IMR-90 (cell line): ENCODE measurements at regions not wholly inside any gene's neighbourhood (a gene's known extent, or its start where the extent isn't known, plus 50 kb on each side); places are given as distances from the start of the nearest gene placed in this dataset.

Experiments
- ATAC-seq: fragments of 200-7000 bp; cut with Tn5 transposase; 2 replicates; pipeline ENCODE4 v1.9.1; 2020; ENCODE audit warnings: low read depth, mild to moderate bottlenecking, moderate library complexity
- BruUV-seq: library from RNA; stranded (reverse); fragments of 400-500 nt; replicated peaks from 2 replicates; lab custom pipeline; 2021; lab: Mats Ljungman, UMichigan
- CTCF ChIA-PET: fragments of 300-600 bp; formaldehyde crosslinking; extraction: SDS; loops from one replicate; lab custom pipeline; 2021; ENCODE audit warnings: antibody characterized with exemption; lab: Yijun Ruan, JAX
- POLR2A ChIA-PET: fragments of 300-600 bp; sonication (Branson Sonifier 250); formaldehyde crosslinking; loops from one replicate; lab custom pipeline; 2022; ENCODE audit warnings: antibody characterized with exemption; ENCODE audit not compliant: unreplicated experiment; lab: Charles Lee
- DNase-seq: peaks from one replicate; pipeline ENCODE4 v3.0.0; 2013
- H2AFZ ChIP-seq: replicated peaks from 2 replicates; pipeline ENCODE3; 2013; ENCODE audit warnings: low read length, mild to moderate bottlenecking; ENCODE audit not compliant: poor library complexity
- H2AK5ac ChIP-seq: 2 replicates; pipeline ENCODE4 v1.6.1; 2013; ENCODE audit warnings: low read depth, low read length, inconsistent platforms
- H2AK9ac ChIP-seq: replicated peaks from 2 replicates; pipeline ENCODE3; 2013; ENCODE audit warnings: mild to moderate bottlenecking, low read depth, low read length, moderate library complexity; ENCODE audit not compliant: poor library complexity
- H2BK120ac ChIP-seq: 2 replicates; pipeline ENCODE4 v1.6.1; 2013; ENCODE audit warnings: low read depth, low read length, inconsistent platforms
- H2BK15ac ChIP-seq: 3 replicates; pipeline ENCODE4 v1.6.1; 2013; ENCODE audit warnings: low read depth, low read length, inconsistent platforms
- H2BK20ac ChIP-seq: 2 replicates; pipeline ENCODE4 v1.6.1; 2013; ENCODE audit warnings: low read depth, mild to moderate bottlenecking, inconsistent platforms, low read length, moderate library complexity
- H2BK5ac ChIP-seq: 2 replicates; pipeline ENCODE4 v1.6.1; 2013; ENCODE audit warnings: mild to moderate bottlenecking, low read depth, low read length, inconsistent platforms; ENCODE audit not compliant: poor library complexity, severe bottlenecking
- H3K14ac ChIP-seq: replicated peaks from 2 replicates; pipeline ENCODE4 v1.6.1; 2013; ENCODE audit warnings: low read depth, low read length, inconsistent platforms
- H3K18ac ChIP-seq: 2 replicates; pipeline ENCODE4 v1.6.1; 2013; ENCODE audit warnings: low read depth, low read length, control low read depth
- H3K23ac ChIP-seq: 2 replicates; pipeline ENCODE4 v1.6.1; 2013; ENCODE audit warnings: low read depth, low read length, inconsistent platforms
- H3K27ac ChIP-seq: 2 replicates; pipeline ENCODE4 v1.5.1; 2013; ENCODE audit warnings: mild to moderate bottlenecking, control low read depth, low read length; ENCODE audit not compliant: insufficient read depth
- H3K27me3 ChIP-seq: 2 replicates; pipeline ENCODE4 v1.6.1; 2013; ENCODE audit warnings: low read length; ENCODE audit not compliant: control insufficient read depth, insufficient read depth
- H3K36me3 ChIP-seq: 2 replicates; pipeline ENCODE4 v1.6.1; 2013; ENCODE audit warnings: low read length, mixed read lengths; ENCODE audit not compliant: control insufficient read depth, insufficient read depth
- H3K4ac ChIP-seq: 2 replicates; pipeline ENCODE4 v1.6.1; 2013; ENCODE audit warnings: low read depth, low read length, inconsistent platforms
- H3K4me1 ChIP-seq: 2 replicates; pipeline ENCODE4 v1.6.1; 2013; ENCODE audit warnings: low read length, mixed read lengths; ENCODE audit not compliant: control insufficient read depth, insufficient read depth
- H3K4me2 ChIP-seq: 2 replicates; pipeline ENCODE4 v1.6.1; 2013; ENCODE audit warnings: low read depth, mild to moderate bottlenecking, control low read depth, low read length, moderate library complexity
- H3K4me3 ChIP-seq: 2 replicates; pipeline ENCODE4 v1.5.1; 2013; ENCODE audit warnings: low read depth, mild to moderate bottlenecking, control low read depth, low read length, moderate library complexity; ENCODE audit not compliant: insufficient read depth
- H3K56ac ChIP-seq: 2 replicates; pipeline ENCODE4 v1.6.1; 2013; ENCODE audit warnings: low read length, inconsistent platforms; ENCODE audit not compliant: insufficient read depth; ENCODE audit errors: extremely low read depth
- H3K79me1 ChIP-seq, 2 experiments: 2 replicates each; pipeline ENCODE4 v1.6.1; 2013; ENCODE audit warnings: low read length in 2 of 2, inconsistent platforms in 1 of 2, low read depth in 1 of 2
- H3K9ac ChIP-seq: 2 replicates; pipeline ENCODE4 v1.6.1; 2013; ENCODE audit warnings: low read depth, low read length, control low read depth
- H3K9me1 ChIP-seq: 2 replicates; pipeline ENCODE4 v1.6.1; 2013; ENCODE audit warnings: low read length, inconsistent platforms; ENCODE audit not compliant: insufficient read depth
- H3K9me3 ChIP-seq: 2 replicates; pipeline ENCODE4 v1.6.1; 2013; ENCODE audit warnings: low read length; ENCODE audit not compliant: control insufficient read depth, insufficient read depth
- H4K20me1 ChIP-seq: 2 replicates; pipeline ENCODE4 v1.6.1; 2013; ENCODE audit warnings: low read length, inconsistent platforms; ENCODE audit not compliant: insufficient read depth
- H4K5ac ChIP-seq: 2 replicates; pipeline ENCODE4 v1.6.1; 2013; ENCODE audit warnings: mild to moderate bottlenecking, low read depth, low read length, control low read depth
- H4K8ac ChIP-seq, 2 experiments: 2 replicates each; pipeline ENCODE4 v1.6.1; 2013; ENCODE audit warnings: low read depth in 2 of 2, low read length in 2 of 2, control low read depth in 1 of 2, inconsistent platforms in 1 of 2
- H4K91ac ChIP-seq: 2 replicates; pipeline ENCODE4 v1.6.1; 2013; ENCODE audit warnings: low read depth, low read length, inconsistent platforms; ENCODE audit not compliant: insufficient read depth
- CEBPB ChIP-seq: IDR thresholded peaks from 2 replicates; pipeline ENCODE4 v1.6.1; 2012; ENCODE audit warnings: low read depth, low read length, improper control_type of control experiment
- CHD1 ChIP-seq: IDR thresholded peaks from 2 replicates; pipeline ENCODE4 v1.6.1; 2012; ENCODE audit warnings: low read depth, low read length, improper control_type of control experiment
- FOS ChIP-seq: fragments of 150-350 bp; IDR thresholded peaks from 2 replicates; pipeline ENCODE4 v1.6.1; 2016; ENCODE audit warnings: low read depth, low read length
- MXI1 ChIP-seq: IDR thresholded peaks from 2 replicates; pipeline ENCODE4 v1.6.1; 2012; ENCODE audit warnings: low read depth, mild to moderate bottlenecking, low read length, moderate library complexity, borderline replicate concordance
- POLR2A ChIP-seq: IDR thresholded peaks from 2 replicates; pipeline ENCODE4 v1.6.1; 2012; ENCODE audit warnings: mild to moderate bottlenecking, low read depth, low read length
- RCOR1 ChIP-seq: IDR thresholded peaks from 2 replicates; pipeline ENCODE4 v1.6.1; 2012; ENCODE audit warnings: mild to moderate bottlenecking, low read length, improper control_type of control experiment; ENCODE audit not compliant: insufficient replicate concordance
- RFX5 ChIP-seq: IDR thresholded peaks from 2 replicates; pipeline ENCODE4 v1.8.0; 2012; ENCODE audit warnings: low read depth, mild to moderate bottlenecking, low read length, moderate library complexity
- SMC3 ChIP-seq: fragments of 150-350 bp; IDR thresholded peaks from 2 replicates; pipeline ENCODE4 v1.6.1; 2016; ENCODE audit warnings: low read depth, mild to moderate bottlenecking, antibody characterized with exemption, low read length, moderate library complexity
- WGBS, 2 experiments: methylation state at CpG; one replicate each; pipeline versions ENCODE4 v1.1.5 to v1.1.7; 2013; ENCODE audit warnings: missing lambda C conversion rate in 2 of 2; ENCODE audit not compliant: insufficient read length in 1 of 2; ENCODE audit errors: extremely low coverage in 2 of 2; 5-methylcytosine and 5-hydroxymethylcytosine counted together
- dilution Hi-C: fragments of 300-500 bp; cut with HindIII; formaldehyde crosslinking; loops from one replicate; pipeline ENCODE4 v1.14.3; 2018; ENCODE audit warnings: low sequenced_read_pairs; ENCODE audit not compliant: unreplicated experiment
- in situ Hi-C: fragments of 300-500 bp; cut with MboI; formaldehyde crosslinking; loops from 3 replicates; pipeline ENCODE4 v1.14.3; 2019; ENCODE audit warnings: low sequenced_read_pairs, inconsistent platforms, mixed read lengths
- intact Hi-C: fragments of 100-400 bp; cut with micrococcal nuclease; formaldehyde crosslinking; loops from 2 replicates; pipeline ENCODE4 v1.10.0; 2022
- TF ChIP-seq, protein P1 (sequence below): conservative IDR thresholded peaks from 2 replicates; pipeline ENCODE4 v1.5.1; 2012; ENCODE audit warnings: mild to moderate bottlenecking, low read depth, low read length, improper control_type of control experiment
- TF ChIP-seq, protein P2 (sequence below): fragments of 150-350 bp; IDR thresholded peaks from 2 replicates; pipeline ENCODE4 v1.6.1; 2016; ENCODE audit warnings: low read depth, mild to moderate bottlenecking, low read length, moderate library complexity, borderline replicate concordance

- no peaks in the 10 kb centered on the region for H3K9me3 ChIP-seq
- H3K79me1 ChIP-seq, result no peaks in the 10 kb centered on the region
- no peak overlapping the region for H3K4ac ChIP-seq
- H3K14ac ChIP-seq, result no peak overlapping the region
- no peak overlapping the region for H2AFZ ChIP-seq
- no peak overlapping the region for H4K91ac ChIP-seq
- no peak overlapping the region for H2BK5ac ChIP-seq
- H3K27ac ChIP-seq, result no peak overlapping the region
- H3K18ac ChIP-seq, result no peak overlapping the region
- dilution Hi-C loops, result no loop called here
- H3K4me2 ChIP-seq, result no peak overlapping the region
- no peaks in the 10 kb centered on the region for H3K9me1 ChIP-seq
- 39% methylated on average over 3 of the region's 7 CpGs; no CpG with 5 or more reads in 1 of the 2 experiments for WGBS, 2 experiments
- no peak overlapping the region for H3K56ac ChIP-seq
- in situ Hi-C loops, result no loop called here
- no peak overlapping the region for H4K8ac ChIP-seq
- TF ChIP-seq, protein P1, sequence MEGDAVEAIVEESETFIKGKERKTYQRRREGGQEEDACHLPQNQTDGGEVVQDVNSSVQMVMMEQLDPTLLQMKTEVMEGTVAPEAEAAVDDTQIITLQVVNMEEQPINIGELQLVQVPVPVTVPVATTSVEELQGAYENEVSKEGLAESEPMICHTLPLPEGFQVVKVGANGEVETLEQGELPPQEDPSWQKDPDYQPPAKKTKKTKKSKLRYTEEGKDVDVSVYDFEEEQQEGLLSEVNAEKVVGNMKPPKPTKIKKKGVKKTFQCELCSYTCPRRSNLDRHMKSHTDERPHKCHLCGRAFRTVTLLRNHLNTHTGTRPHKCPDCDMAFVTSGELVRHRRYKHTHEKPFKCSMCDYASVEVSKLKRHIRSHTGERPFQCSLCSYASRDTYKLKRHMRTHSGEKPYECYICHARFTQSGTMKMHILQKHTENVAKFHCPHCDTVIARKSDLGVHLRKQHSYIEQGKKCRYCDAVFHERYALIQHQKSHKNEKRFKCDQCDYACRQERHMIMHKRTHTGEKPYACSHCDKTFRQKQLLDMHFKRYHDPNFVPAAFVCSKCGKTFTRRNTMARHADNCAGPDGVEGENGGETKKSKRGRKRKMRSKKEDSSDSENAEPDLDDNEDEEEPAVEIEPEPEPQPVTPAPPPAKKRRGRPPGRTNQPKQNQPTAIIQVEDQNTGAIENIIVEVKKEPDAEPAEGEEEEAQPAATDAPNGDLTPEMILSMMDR, result no peak
- TF ChIP-seq POLR2A, result no peak
- TF ChIP-seq RFX5, result no peak
- TF ChIP-seq SMC3, result no peak
- no peak for TF ChIP-seq CEBPB
- TF ChIP-seq, protein P2, sequence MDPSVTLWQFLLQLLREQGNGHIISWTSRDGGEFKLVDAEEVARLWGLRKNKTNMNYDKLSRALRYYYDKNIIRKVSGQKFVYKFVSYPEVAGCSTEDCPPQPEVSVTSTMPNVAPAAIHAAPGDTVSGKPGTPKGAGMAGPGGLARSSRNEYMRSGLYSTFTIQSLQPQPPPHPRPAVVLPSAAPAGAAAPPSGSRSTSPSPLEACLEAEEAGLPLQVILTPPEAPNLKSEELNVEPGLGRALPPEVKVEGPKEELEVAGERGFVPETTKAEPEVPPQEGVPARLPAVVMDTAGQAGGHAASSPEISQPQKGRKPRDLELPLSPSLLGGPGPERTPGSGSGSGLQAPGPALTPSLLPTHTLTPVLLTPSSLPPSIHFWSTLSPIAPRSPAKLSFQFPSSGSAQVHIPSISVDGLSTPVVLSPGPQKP, result no peak
- no peak for TF ChIP-seq MXI1
- no peak for TF ChIP-seq FOS
- no peak for TF ChIP-seq RCOR1
- no peak for TF ChIP-seq CHD1
- H3K4me1 ChIP-seq, result no peaks in the 10 kb centered on the region
- BruUV-seq, result no TSS peak
- H3K36me3 ChIP-seq, result no peaks in the 10 kb centered on the region
- H3K4me3 ChIP-seq, result no peak overlapping the region
- H3K27me3 ChIP-seq, result peaks cover 1% of the 10 kb centered on the region; the same call in 1 of the 2 replicates
- H3K23ac ChIP-seq, result no peak overlapping the region
- ChIA-PET POLR2A (no interaction called here), CTCF (no interaction called here)
- no peak overlapping the region for H4K5ac ChIP-seq
- no peak overlapping the region for H2AK5ac ChIP-seq
- H4K20me1 ChIP-seq, result no peaks in the 10 kb centered on the region
- no peak overlapping the region for H2BK15ac ChIP-seq
- H2BK20ac ChIP-seq, result no peak overlapping the region
- DNase-seq, result no peak
- H2BK120ac ChIP-seq, result no peak overlapping the region
- no peak for ATAC-seq
- H2AK9ac ChIP-seq, result no peak overlapping the region
- intact Hi-C loops, result no loop called here
- H3K9ac ChIP-seq, result no peak overlapping the region
These were observed 67.6 kb upstream of the GPR101 start for GRCh38 chrX:137101273-137101990.
